NT2/D1 (cell line): ENCODE measurements at regions not wholly inside any gene's neighbourhood (a gene's known extent, or its start where the extent isn't known, plus 50 kb on each side); places are given as distances from the start of the nearest gene placed in this dataset.

Source experiments
- SUZ12 ChIP-seq: IDR thresholded peaks from 2 replicates; pipeline ENCODE4 v1.6.1; 2011; ENCODE audit not compliant: insufficient read length, insufficient read depth; ENCODE audit errors: extremely low read depth
- YY1 ChIP-seq: IDR thresholded peaks from 2 replicates; pipeline ENCODE4 v1.6.1; 2011; ENCODE audit not compliant: insufficient read length, insufficient read depth
- ZNF274 ChIP-seq: IDR thresholded peaks from 2 replicates; pipeline ENCODE4 v1.6.1; 2011; ENCODE audit warnings: mild to moderate bottlenecking, low read depth, low read length

GRCh38 chr12:30420561-30420960 is 275.1 kb downstream of the IPO8 start:
- TF ChIP-seq ZNF274 = no peak
- TF ChIP-seq YY1 = no peak
- TF ChIP-seq SUZ12 = no peak
